Upper lobe of right lung (tissue), 1 donor: ENCODE measurements at regions not wholly inside any gene's neighbourhood (a gene's known extent, or its start where the extent isn't known, plus 50 kb on each side); places are given as distances from the start of the nearest gene placed in this dataset.
"Not testable (repeated sequence)": the region's sequence is repeated elsewhere in the genome, so short reads cannot be mapped to it uniquely, and the experiment has no call there.

Experiments used
- ATAC-seq: fragments of 200-7000 bp; cut with Tn5 transposase; one replicate; pipeline ENCODE4 v1.9.1; 2020; ENCODE audit warnings: mild to moderate bottlenecking, moderate library complexity
- DNase-seq: peaks from one replicate; pipeline ENCODE4 v3.0.0-alpha.2; 2020
- H3K27ac ChIP-seq: fragments of 200-600 bp; one replicate; pipeline ENCODE4 v1.8.0; 2022
- H3K27me3 ChIP-seq: fragments of 200-600 bp; one replicate; pipeline ENCODE4 v1.8.0; 2022; ENCODE audit warnings: mild to moderate bottlenecking
- H3K36me3 ChIP-seq: fragments of 200-600 bp; one replicate; pipeline ENCODE4 v1.8.0; 2022
- H3K4me1 ChIP-seq: fragments of 200-600 bp; one replicate; pipeline ENCODE4 v1.8.0; 2022
- H3K4me3 ChIP-seq: fragments of 200-600 bp; one replicate; pipeline ENCODE4 v1.8.0; 2022; ENCODE audit warnings: mild to moderate bottlenecking
- H3K9me3 ChIP-seq: fragments of 200-600 bp; one replicate; pipeline ENCODE4 v1.8.0; 2022
- CTCF ChIP-seq: fragments of 200-600 bp; IDR thresholded peaks from one replicate; pipeline ENCODE4 v1.8.0; 2022; ENCODE audit warnings: antibody characterized with exemption
- intact Hi-C: fragments of 100-400 bp; cut with DNase I; formaldehyde crosslinking; loops from one replicate; pipeline ENCODE4 v1.11.0; 2022
- donor health status: DM: no; HTN: yes; CAD: no; lungs with severe emphysema.

GRCh38 chr9:97248252-97248651, 59.2 kb upstream of the CCDC180 start:
- DNase-seq, H3K4me1 ChIP-seq, H3K9me3 ChIP-seq, H3K36me3 ChIP-seq, H3K4me3 ChIP-seq, intact Hi-C loops, H3K27me3 ChIP-seq, H3K27ac ChIP-seq: not testable (repeated sequence)
- ATAC-seq: peak; percentile 44

GRCh38 chr9:97243606-97244005, 63.9 kb upstream of the CCDC180 start:
- Histone ChIP-seq H3K4me1 (peaks cover 12% of the 10 kb centered on the region), H3K36me3 (no peaks in the 10 kb centered on the region), H3K4me3 (no peak overlapping the region), H3K27me3 (no peaks in the 10 kb centered on the region), H3K27ac (no peak overlapping the region), H3K9me3 (no peaks in the 10 kb centered on the region)
- DNase-seq (no peak), ATAC-seq (no peak)
- no peak for TF ChIP-seq CTCF
- intact Hi-C loops: no loop called here

GRCh38 chr9:97241430-97241829, 66.0 kb upstream of the CCDC180 start:
- H3K9me3 ChIP-seq, H3K27me3 ChIP-seq, H3K27ac ChIP-seq, ATAC-seq, H3K4me3 ChIP-seq, H3K36me3 ChIP-seq, DNase-seq, intact Hi-C loops: not testable (repeated sequence)
- H3K4me1 ChIP-seq: peaks cover 12% of the 10 kb centered on the region

- peaks cover 12% of the 10 kb centered on the region for H3K4me1 ChIP-seq
- H3K9me3 ChIP-seq: no peaks in the 10 kb centered on the region
- peak overlapping the region; percentile 57 for H3K4me3 ChIP-seq
- H3K36me3 ChIP-seq: no peaks in the 10 kb centered on the region
- TF ChIP-seq CTCF: no peak
- peaks cover 7% of the 10 kb centered on the region for H3K27me3 ChIP-seq
- peak; percentile 90 for DNase-seq
- intact Hi-C loops: no loop called here
- ATAC-seq: peak; percentile 98
- peak overlapping the region; percentile 51 for H3K27ac ChIP-seq
These were observed 69.2 kb upstream of the CCDC180 start for GRCh38 chr9:97237951-97238889.

- Histone ChIP-seq H3K9me3 (no peaks in the 10 kb centered on the region), H3K27me3 (peaks cover 7% of the 10 kb centered on the region), H3K36me3 (no peaks in the 10 kb centered on the region), H3K4me3 (peak overlapping the region; percentile 57), H3K4me1 (peaks cover 12% of the 10 kb centered on the region), H3K27ac (no peak overlapping the region)
- ATAC-seq (no peak), DNase-seq (no peak)
- intact Hi-C loops: no loop called here
- no peak for TF ChIP-seq CTCF
These were observed 70.1 kb upstream of the CCDC180 start for GRCh38 chr9:97237311-97237786.

- H3K27me3 ChIP-seq, H3K4me3 ChIP-seq, H3K4me1 ChIP-seq, DNase-seq, H3K9me3 ChIP-seq, intact Hi-C loops, ATAC-seq, H3K27ac ChIP-seq, H3K36me3 ChIP-seq: not testable (repeated sequence)
These were observed 74.5 kb upstream of the CCDC180 start for GRCh38 chr9:97233009-97233400.

GRCh38 chr9:97232060-97233008, 75.1 kb upstream of the CCDC180 start:
- H3K9me3 ChIP-seq, H3K27ac ChIP-seq, DNase-seq, H3K4me3 ChIP-seq, intact Hi-C loops, H3K36me3 ChIP-seq, H3K4me1 ChIP-seq, H3K27me3 ChIP-seq, ATAC-seq: not testable (repeated sequence)

- Histone ChIP-seq H3K4me1 (peaks cover 13% of the 10 kb centered on the region), H3K27me3 (peaks cover 63% of the 10 kb centered on the region)
- H3K4me3 ChIP-seq, DNase-seq, H3K27ac ChIP-seq, H3K9me3 ChIP-seq, intact Hi-C loops, ATAC-seq, H3K36me3 ChIP-seq: not testable (repeated sequence)
These were observed 85.1 kb upstream of the CCDC180 start for GRCh38 chr9:97222393-97222792.

- Histone ChIP-seq H3K4me3 (peak overlapping the region; percentile 32), H3K4me1 (peaks cover 13% of the 10 kb centered on the region), H3K27me3 (peaks cover 63% of the 10 kb centered on the region)
- DNase-seq (peak; percentile 84), ATAC-seq (peak; percentile 93)
- H3K9me3 ChIP-seq, H3K27ac ChIP-seq, H3K36me3 ChIP-seq, intact Hi-C loops: not testable (repeated sequence)
These were observed 85.7 kb upstream of the CCDC180 start for GRCh38 chr9:97221478-97222355.
